GM12878 (cell line): ENCODE measurements at regions not wholly inside any gene's neighbourhood (a gene's known extent, or its start where the extent isn't known, plus 50 kb on each side); places are given as distances from the start of the nearest gene placed in this dataset.

Experiments
- ATF2 ChIP-seq: IDR thresholded peaks from 2 replicates; pipeline ENCODE4 v1.6.1; 2012; ENCODE audit warnings: low read length, inconsistent platforms
- E2F8 ChIP-seq: fragments of 450-650 bp; IDR thresholded peaks from 2 replicates; pipeline ENCODE4 v1.6.1; 2018; ENCODE audit warnings: mild to moderate bottlenecking, low read depth, moderate library complexity; ENCODE audit not compliant: partially characterized antibody
- JUNB ChIP-seq: IDR thresholded peaks from 2 replicates; pipeline ENCODE4 v1.6.1; 2016; ENCODE audit warnings: antibody characterized with exemption, mild to moderate bottlenecking
- NFYB ChIP-seq: IDR thresholded peaks from 2 replicates; pipeline ENCODE4 v1.6.1; 2011; ENCODE audit warnings: low read depth, mild to moderate bottlenecking, low read length, improper control_type of control experiment, moderate library complexity; ENCODE audit not compliant: insufficient read depth
- ZNF687 ChIP-seq: fragments of 450-650 bp; IDR thresholded peaks from 2 replicates; pipeline ENCODE4 v1.6.1; 2017; ENCODE audit warnings: mild to moderate bottlenecking, moderate library complexity

GRCh38 chr2:204145263-204145751, 208.7 kb downstream of the ICOS start (continued):
- TF ChIP-seq ZNF687 = no peak
- no peak for TF ChIP-seq ATF2
- no peak for TF ChIP-seq NFYB
- TF ChIP-seq JUNB = no peak
- no peak for TF ChIP-seq E2F8
